OCI-LY7 (cell line): ENCODE measurements at regions not wholly inside any gene's neighbourhood (a gene's known extent, or its start where the extent isn't known, plus 50 kb on each side); places are given as distances from the start of the nearest gene placed in this dataset.

Experiments
- BruUV-seq: library from RNA; stranded (reverse); fragments of 400-500 nt; replicated peaks from 2 replicates; lab custom pipeline; 2021; lab: Mats Ljungman, UMichigan
- CTCF ChIA-PET: fragments of 300-600 bp; sonication (Branson Sonifier 250); formaldehyde crosslinking; loops from one replicate; lab custom pipeline; 2022; ENCODE audit warnings: antibody characterized with exemption; ENCODE audit not compliant: unreplicated experiment; lab: Charles Lee
- POLR2A ChIA-PET: fragments of 300-600 bp; sonication (Branson Sonifier 250); formaldehyde crosslinking; loops from one replicate; lab custom pipeline; 2022; ENCODE audit warnings: antibody characterized with exemption; lab: Charles Lee
- DNase-seq: peaks from one replicate; pipeline ENCODE4 v3.0.0-alpha.2; 2015; ENCODE audit warnings: low spot score
- H2AFZ ChIP-seq: fragments of 200-600 bp; sonication (generic), shearing (Covaris generic); 2 replicates; pipeline ENCODE4 v1.6.1; 2014; ENCODE audit warnings: mild to moderate bottlenecking, antibody characterized with exemption, low read length, moderate library complexity
- H3K27ac ChIP-seq: fragments of 200-600 bp; sonication (generic); 2 replicates; pipeline ENCODE4 v1.5.1; 2014; ENCODE audit warnings: mixed run types, low read depth, mild to moderate bottlenecking, moderate library complexity, low read length, inconsistent platforms; ENCODE audit not compliant: poor library complexity, severe bottlenecking
- H3K36me3 ChIP-seq: fragments of 200-600 bp; sonication (generic); 2 replicates; pipeline ENCODE4 v1.6.1; 2014; ENCODE audit warnings: mild to moderate bottlenecking, antibody characterized with exemption, low read length, moderate library complexity, mixed read lengths; ENCODE audit not compliant: insufficient read depth
- H3K4me1 ChIP-seq: fragments of 200-600 bp; sonication (generic); 2 replicates; pipeline ENCODE4 v1.5.1; 2014; ENCODE audit warnings: mild to moderate bottlenecking, low read length; ENCODE audit not compliant: insufficient read depth, poor library complexity, severe bottlenecking
- H3K4me2 ChIP-seq: fragments of 200-600 bp; sonication (generic); 2 replicates; pipeline ENCODE4 v1.6.1; 2014; ENCODE audit warnings: mild to moderate bottlenecking, low read length
- H3K4me3 ChIP-seq: fragments of 200-600 bp; sonication (generic); 2 replicates; pipeline ENCODE4 v1.5.1; 2014; ENCODE audit warnings: mild to moderate bottlenecking, low read depth, low read length; ENCODE audit not compliant: poor library complexity, severe bottlenecking
- H3K79me2 ChIP-seq: fragments of 200-600 bp; sonication (generic); 2 replicates; pipeline ENCODE4 v1.6.1; 2016; ENCODE audit warnings: low read depth, mild to moderate bottlenecking, low read length, moderate library complexity, mixed read lengths; ENCODE audit not compliant: insufficient read depth
- H3K9me2 ChIP-seq: fragments of 200-600 bp; sonication (generic); 2 replicates; pipeline ENCODE4 v1.6.1; 2016; ENCODE audit warnings: mild to moderate bottlenecking, low read length, mixed read lengths; ENCODE audit not compliant: insufficient read depth
- H3K9me3 ChIP-seq: fragments of 200-600 bp; sonication (generic); 2 replicates; pipeline ENCODE4 v1.6.1; 2014; ENCODE audit warnings: mild to moderate bottlenecking, mixed run types, low read length, mixed read lengths
- H4K20me1 ChIP-seq: fragments of 200-600 bp; sonication (generic); 2 replicates; pipeline ENCODE4 v1.6.1; 2014; ENCODE audit warnings: mild to moderate bottlenecking, antibody characterized with exemption, low read length, moderate library complexity, mixed read lengths; ENCODE audit not compliant: insufficient read depth
- EZH2phosphoT487 ChIP-seq: fragments of 200-600 bp; sonication (generic); IDR thresholded peaks from 2 replicates; pipeline ENCODE4 v1.6.1; 2018; ENCODE audit warnings: low read depth, borderline replicate concordance, mild to moderate bottlenecking, mixed run types, antibody characterized with exemption, low read length, moderate library complexity, mixed read lengths
- intact Hi-C: fragments of 100-400 bp; cut with micrococcal nuclease; formaldehyde crosslinking; loops from one replicate; pipeline ENCODE4 v1.10.0; 2022; ENCODE audit not compliant: unreplicated experiment
- TF ChIP-seq, protein P1 (sequence below): fragments of 200-600 bp; sonication (generic); conservative IDR thresholded peaks from 2 replicates; pipeline ENCODE4 v1.5.1; 2014; ENCODE audit warnings: mild to moderate bottlenecking, antibody characterized with exemption, low read length, moderate library complexity, mixed read lengths

GRCh38 chr12:115118177-115118724 is 434.3 kb upstream of the TBX3 start:
- Histone ChIP-seq H2AFZ (no peak overlapping the region), H3K4me2 (no peak overlapping the region), H3K9me3 (no peaks in the 10 kb centered on the region), H3K79me2 (no peaks in the 10 kb centered on the region), H4K20me1 (no peaks in the 10 kb centered on the region), H3K9me2 (no peaks in the 10 kb centered on the region), H3K36me3 (no peaks in the 10 kb centered on the region), H3K4me3 (no peak overlapping the region), H3K4me1 (no peaks in the 10 kb centered on the region), H3K27ac (no peak overlapping the region)
- DNase-seq: no peak
- TF ChIP-seq, protein P1, sequence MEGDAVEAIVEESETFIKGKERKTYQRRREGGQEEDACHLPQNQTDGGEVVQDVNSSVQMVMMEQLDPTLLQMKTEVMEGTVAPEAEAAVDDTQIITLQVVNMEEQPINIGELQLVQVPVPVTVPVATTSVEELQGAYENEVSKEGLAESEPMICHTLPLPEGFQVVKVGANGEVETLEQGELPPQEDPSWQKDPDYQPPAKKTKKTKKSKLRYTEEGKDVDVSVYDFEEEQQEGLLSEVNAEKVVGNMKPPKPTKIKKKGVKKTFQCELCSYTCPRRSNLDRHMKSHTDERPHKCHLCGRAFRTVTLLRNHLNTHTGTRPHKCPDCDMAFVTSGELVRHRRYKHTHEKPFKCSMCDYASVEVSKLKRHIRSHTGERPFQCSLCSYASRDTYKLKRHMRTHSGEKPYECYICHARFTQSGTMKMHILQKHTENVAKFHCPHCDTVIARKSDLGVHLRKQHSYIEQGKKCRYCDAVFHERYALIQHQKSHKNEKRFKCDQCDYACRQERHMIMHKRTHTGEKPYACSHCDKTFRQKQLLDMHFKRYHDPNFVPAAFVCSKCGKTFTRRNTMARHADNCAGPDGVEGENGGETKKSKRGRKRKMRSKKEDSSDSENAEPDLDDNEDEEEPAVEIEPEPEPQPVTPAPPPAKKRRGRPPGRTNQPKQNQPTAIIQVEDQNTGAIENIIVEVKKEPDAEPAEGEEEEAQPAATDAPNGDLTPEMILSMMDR: no peak
- TF ChIP-seq EZH2phosphoT487: no peak
- intact Hi-C loops: no loop called here
- ChIA-PET POLR2A (interaction anchor here (0.6 kb wide), 1 partner anchor 1036 kb away, joined by 4 read pairs; no protein-coding TSS in a partner anchor), CTCF (no interaction called here)
- no TSS peak for BruUV-seq

DNA sequence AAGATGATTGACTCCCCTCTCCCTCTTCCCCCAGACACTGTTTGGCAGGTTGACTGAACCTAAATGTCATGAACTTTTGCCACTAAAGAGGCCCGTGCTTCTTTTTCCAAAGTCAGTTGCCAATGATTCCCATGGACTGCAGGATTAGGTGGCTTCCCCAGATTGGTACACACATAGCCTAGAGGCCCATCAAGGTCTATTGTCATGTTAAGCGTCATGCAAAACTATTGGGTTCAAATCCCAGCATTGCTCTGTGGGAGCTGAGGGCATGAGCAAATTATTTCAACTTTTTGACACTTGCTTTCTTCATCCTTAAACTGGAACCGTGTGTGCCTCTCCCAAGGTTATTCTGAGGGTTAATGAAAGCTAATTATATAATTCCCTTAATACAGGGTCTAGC is 430.2 kb upstream of the TBX3 start:
- Histone ChIP-seq H3K4me3 (no peak overlapping the region), H3K79me2 (no peaks in the 10 kb centered on the region), H3K9me3 (no peaks in the 10 kb centered on the region), H3K9me2 (no peaks in the 10 kb centered on the region), H4K20me1 (no peaks in the 10 kb centered on the region), H3K36me3 (no peaks in the 10 kb centered on the region), H3K4me1 (no peaks in the 10 kb centered on the region), H3K4me2 (no peak overlapping the region), H3K27ac (no peak overlapping the region), H2AFZ (no peak overlapping the region)
- DNase-seq: no peak
- ChIA-PET POLR2A (interaction anchor here (1.8 kb wide), 1 partner anchor 9 kb away, joined by 8 read pairs; no protein-coding TSS in a partner anchor), CTCF (no interaction called here)
- intact Hi-C loops: no loop called here
- no TSS peak for BruUV-seq
- TF ChIP-seq, protein P1: no peak
- TF ChIP-seq EZH2phosphoT487: no peak

GRCh38 chr12:115109863-115110262 is 425.9 kb upstream of the TBX3 start:
- no peaks in the 10 kb centered on the region for H3K9me3 ChIP-seq
- H3K36me3 ChIP-seq: no peaks in the 10 kb centered on the region
- no peaks in the 10 kb centered on the region for H4K20me1 ChIP-seq
- H2AFZ ChIP-seq: no peak overlapping the region
- CTCF ChIA-PET: no interaction called here
- H3K4me3 ChIP-seq: no peak overlapping the region
- H3K79me2 ChIP-seq: no peaks in the 10 kb centered on the region
- POLR2A ChIA-PET: interaction anchor here (0.6 kb wide), 1 partner anchor 96 kb away, joined by 4 read pairs; no protein-coding TSS in a partner anchor
- TF ChIP-seq, protein P1: no peak
- no peak for TF ChIP-seq EZH2phosphoT487
- H3K4me2 ChIP-seq: no peak overlapping the region
- no TSS peak for BruUV-seq
- no peak for DNase-seq
- intact Hi-C loops: no loop called here
- H3K9me2 ChIP-seq: no peaks in the 10 kb centered on the region
- H3K4me1 ChIP-seq: no peaks in the 10 kb centered on the region
- no peak overlapping the region for H3K27ac ChIP-seq
